ENCODE measurements at regions not wholly inside any gene's neighbourhood (a gene's known extent, or its start where the extent isn't known, plus 50 kb on each side); places are given as distances from the start of the nearest gene placed in this dataset.
"Not testable (repeated sequence)": the region's sequence is repeated elsewhere in the genome, so short reads cannot be mapped to it uniquely, and the experiment has no call there.

DNA sequence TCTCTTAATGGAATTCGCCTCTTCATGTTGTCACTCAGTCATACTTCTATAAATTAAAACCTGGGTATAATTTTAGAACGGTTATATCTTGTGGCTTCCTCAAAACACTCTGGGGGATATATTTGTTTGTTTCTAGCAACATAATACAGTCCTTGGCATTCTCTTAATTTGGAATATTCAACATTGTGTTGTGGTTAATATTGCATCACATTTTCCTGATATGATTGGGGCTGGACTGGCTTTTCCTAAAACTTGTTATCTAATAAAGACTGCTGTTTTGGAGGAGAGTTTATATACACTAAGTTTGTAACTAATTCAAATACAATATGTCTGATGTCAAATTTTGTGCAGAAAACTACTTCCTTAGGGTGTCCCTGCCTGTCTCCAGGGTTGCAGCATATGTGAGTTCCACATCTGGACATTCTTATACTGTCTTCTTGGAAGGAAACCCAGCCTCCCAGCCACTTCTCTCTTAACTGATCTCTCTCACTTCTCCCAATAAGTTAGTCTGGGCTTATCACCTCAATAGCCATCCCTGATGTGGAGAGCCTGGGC, 892.6 kb downstream of the MRPL39 start:
- no peak for DNase-seq

DNA sequence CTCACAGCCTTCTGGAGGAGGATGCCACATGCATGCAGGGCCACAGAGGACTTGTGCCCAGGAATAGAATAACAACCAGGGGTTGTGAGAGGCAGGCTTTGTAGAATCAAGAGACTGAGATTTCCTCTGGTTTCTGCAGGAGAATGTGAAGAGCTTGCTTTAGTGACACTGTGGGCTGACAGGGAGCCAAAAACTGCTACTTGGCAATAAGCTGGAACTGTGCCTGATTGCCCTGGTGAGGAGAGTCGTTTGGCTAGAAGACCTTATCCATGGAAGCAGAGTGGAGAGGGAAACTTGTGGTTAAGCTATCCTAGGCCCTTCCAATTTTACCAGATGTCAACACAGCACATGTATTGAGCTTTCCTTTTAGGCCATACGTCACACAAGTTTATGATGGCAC, 902.1 kb downstream of the MRPL39 start:
- DNase-seq = no peak

DNA sequence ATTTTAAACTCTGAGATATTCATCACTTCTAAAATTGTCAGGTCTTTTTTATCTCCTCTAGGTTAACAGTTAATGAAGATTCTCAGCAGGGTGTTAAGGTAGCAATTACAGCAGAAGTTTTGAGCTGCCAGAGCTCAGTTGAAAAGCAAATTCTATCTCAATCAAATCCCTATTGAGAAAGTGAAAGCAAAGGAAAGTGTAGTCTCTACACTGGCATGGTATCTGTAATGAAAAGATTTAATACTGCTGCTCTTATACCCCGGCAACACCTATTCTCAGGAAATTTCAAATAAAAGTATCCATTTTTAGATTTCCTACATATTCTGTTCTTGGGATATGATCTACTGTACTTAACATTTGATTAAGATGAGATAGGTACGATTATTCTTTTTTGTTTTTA, 913.5 kb downstream of the MRPL39 start:
- no peak for DNase-seq

DNA sequence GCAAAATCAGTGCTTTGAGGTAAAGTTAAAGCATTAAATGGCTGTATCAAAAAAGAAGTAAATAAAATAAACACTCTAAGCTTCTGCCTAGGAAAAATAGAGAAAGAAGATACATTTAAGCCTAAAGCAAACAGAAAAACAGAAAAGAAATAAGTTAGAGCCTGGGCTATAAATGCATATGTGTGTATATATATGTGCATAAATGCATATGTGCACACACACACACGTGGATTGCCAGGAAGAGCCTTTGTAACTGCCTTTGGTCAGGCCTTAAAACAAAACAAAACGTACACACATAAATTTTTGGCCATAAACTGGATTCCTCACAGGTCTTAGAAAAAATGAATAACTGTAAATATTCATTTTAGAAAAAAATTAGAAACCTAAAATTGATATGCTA, 925.8 kb downstream of the MRPL39 start:
- no peak for DNase-seq

DNA sequence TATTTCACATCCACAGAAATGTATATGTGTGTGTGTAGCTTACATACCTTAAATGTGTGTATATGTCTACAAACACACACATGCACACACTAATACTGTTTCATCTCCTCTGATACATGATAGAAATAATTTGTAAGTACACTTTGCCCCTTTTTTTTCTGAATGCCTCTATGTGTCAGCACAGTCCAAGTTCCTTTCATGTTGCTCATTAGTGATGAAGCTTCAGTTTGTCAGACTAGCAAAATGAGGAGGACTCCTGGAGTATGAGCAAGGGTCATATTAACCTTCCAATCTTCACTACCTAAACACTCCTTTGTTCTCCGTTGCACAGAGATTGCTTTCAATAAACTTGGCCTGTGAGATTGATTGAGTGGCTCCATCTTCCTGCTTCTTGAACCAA, 935.4 kb downstream of the MRPL39 start:
- no peak for DNase-seq

DNA sequence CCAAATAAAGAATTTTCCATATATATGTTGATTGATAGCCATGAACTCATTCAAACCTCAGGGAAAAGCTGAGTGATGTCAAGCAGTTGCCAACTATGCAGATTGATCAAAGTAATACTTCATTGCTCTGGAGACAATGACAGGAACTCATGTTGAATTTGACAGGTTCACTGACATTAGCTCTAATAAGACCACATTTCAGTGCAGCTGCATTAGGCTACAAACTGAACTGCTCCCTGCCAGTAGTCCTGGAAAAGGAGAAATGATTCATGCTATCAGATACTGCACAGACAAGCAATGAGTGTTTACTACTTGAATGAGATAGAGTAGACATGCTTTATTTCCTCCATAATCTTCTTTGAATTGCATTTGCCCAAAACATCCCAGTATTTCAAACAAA, 948.4 kb downstream of the MRPL39 start:
- DNase-seq = no peak

DNA sequence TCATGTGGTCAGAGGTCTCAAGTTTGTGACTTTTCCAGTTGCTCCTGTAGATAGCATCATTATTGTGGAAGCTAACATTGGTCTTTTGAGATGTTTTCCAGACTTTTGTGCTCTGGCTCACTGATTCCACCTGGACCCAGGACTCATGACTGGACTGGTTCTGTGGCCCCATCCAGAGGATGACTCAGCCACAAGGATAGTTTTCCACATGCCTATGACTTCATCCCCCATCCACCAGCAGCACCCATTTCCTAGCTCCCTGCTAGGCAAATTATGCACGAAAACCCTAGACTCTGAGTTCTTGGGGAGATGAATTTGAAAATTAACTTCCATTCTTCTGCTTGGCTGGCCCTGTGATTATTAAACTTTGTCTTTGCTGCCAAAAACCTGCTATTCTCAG, 949.3 kb downstream of the MRPL39 start:
- DNase-seq = no peak

DNA sequence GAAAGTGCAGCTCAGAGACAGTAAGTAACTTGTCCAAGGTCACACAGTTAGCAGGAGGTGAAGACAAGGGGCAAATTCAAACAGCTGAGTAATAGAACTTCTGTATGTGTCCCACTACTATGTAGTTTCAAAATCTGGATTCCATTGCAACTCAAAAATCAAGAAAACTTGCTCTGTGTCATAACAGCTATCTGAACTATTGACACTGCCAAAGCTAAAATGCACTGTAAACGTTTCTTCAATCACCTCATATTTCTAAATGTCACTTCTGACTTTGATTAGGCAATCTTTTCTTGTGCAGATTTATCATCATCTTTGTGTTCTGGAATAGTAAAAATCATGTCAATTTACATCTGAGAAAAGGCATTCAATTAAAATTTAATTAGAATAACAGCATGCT, 957.6 kb downstream of the MRPL39 start:
- DNase-seq = no peak

DNA sequence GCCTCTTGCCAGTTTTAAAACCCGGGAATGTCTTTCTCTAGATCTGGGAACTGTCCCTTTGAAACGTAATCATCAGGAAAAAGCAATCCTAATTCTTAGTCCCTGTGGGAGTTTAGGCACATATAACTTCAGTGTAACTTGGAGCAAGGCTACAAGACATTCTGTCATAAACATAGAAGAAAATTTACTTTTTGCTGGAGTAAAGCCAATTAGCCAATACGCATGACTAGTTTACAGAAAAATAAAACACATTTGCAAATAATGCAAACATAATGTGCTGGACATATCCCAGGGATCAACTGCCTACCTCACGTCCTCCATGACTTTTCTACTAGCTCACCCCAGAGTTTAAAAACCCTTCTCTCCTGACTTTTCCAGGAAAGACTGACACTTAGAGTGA, 970.6 kb downstream of the MRPL39 start:
- DNase-seq = no peak

DNA sequence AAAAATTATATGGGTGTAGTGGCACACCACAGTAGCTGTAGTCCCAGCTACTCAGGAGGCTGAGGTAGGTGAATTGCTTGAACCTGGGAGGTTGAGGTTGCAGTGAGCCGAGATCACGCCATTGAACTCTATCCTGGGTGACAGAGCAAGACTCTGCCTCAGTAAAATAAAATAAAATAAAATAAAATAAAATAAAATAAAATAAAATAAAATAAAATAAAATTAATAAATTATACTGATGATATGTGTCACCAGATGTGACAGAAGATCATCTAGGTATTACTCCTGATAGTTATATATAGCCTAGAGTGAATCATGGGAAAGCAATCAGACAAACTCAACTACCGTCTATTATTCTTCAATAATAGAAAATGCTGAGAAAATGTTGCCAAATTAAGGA, 972.5 kb downstream of the MRPL39 start:
- DNase-seq = no peak

DNA sequence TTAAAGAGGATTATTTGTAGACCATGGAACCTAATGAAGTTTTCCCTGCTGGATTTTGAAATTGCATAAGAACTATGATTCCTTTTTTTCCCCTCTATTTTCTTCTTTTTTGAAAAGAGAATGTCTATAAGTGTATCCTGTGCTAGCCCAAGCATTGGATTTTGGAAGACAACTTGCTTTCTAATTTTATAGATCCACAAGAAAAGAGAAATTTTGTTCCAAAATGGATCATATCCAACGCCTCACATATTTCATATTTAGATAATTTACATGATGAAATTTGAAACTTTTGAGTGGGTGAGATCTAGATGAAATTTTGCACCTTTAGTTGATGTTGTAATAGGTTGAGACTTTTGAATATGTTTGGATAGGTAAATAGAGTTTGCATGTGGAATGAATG, 978.7 kb downstream of the MRPL39 start:
- DNase-seq = no peak

DNA sequence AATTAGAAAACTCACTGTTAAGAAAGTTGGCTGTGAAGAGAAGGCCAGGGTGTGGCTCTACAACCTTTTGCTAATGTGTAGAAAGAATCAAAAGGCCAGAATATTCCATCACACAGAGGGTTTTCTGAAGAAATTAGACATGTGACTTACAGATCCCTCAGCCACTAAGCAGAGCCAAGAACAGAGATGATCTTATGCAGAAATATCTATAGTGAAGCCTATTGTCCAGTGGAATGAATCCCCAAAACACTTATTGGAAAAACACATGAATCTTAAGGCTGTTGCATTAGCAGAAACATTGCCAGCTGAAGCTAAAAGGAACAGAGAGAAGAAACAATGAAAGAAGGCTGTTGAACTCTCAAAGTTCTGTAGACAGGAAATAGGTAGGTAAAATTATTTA, 979.2 kb downstream of the MRPL39 start:
- DNase-seq = no peak

DNA sequence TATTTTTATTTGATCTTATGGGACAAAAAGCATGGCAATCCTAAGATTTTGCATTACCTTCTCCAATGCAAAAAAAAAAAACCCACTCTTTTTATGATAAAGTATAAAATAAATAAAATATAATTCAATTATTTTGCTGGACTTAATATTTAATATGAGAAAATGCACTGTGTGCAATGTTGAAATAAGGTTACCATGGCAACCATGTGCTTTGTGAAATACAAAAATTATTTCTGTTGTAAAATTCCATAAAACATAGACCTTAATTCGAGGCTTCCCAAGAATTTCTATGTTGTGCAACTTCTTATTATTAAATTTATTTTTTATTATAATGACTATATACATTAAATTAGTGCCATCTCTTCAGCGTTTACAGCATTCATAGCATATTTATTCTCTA, 989.5 kb downstream of the MRPL39 start:
- no peak for DNase-seq

DNA sequence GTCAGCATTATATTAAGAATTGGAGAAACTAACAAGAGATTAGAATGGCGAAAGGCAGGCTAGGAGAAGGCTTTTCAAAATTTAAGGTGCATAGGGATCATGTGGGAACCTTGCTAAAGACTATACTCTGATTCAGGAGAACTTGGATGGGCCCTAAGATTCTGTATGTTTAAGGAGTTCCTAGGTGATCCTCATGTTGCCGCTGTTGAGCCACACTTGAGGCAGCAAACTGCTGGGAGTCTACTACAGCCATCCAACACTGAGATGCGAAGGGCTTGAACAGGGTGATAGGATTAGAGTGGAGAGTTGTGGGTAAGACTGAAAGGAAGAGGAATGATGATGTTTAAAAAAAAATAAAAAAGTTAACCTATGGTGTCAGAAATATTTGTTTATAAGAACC, 1013.2 kb downstream of the MRPL39 start:
- no peak for DNase-seq

DNA sequence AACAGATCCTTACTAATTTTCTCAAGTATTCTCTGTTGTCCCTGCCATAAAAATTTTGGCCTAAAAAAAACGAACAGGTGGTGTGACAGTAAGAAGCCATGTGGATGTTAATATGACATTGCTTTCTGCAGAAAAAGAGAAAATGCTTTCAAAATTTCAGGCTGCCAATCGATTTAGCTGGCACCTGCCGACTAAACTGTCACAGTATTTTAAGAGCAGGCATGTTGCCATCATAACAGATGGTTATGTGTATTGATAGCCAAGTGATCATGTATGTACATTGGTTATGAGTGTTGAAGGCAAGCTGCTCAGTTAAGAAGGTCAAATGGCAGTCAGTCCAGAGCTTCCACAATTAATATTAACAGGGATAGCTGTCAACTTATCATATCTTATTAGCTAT, 1017.0 kb downstream of the MRPL39 start:
- no peak for DNase-seq

DNA sequence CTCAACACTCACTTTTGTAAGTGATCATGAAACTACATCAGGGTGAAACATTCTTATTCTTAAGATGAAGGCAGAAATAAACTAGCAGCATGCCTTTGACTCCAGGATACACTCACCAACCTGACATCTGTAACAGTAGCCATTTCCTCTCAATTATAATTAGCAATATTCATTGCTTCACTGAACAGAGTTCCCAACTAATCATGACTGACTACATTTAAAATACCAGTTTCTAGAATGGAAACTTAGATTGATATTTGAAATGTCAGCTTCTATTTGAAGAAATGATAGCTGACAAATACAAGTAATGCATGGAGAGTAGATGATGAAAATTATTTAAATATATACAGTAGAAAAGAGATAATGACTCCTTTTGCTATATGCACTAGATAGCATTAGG, 1023.8 kb downstream of the MRPL39 start:
- no peak for DNase-seq

DNA sequence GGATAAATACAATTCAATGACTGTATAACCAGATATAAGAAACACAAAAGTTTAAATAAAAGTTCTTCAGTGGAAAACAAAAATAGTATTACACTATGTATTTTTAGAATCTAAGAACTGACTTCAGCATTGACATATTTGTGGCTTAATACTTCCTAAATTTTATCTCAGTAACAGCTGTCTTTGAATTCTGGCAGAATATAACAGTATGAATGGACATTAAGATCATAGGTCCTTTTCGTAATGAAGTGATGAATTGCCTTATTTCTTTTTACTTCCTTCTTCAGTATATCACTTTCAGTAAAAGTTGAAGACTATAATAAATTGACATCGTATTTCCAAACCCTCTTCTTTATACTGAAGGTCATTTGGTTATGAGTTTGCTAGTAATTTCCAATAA, 1030.0 kb downstream of the MRPL39 start:
- no peak for DNase-seq

DNA sequence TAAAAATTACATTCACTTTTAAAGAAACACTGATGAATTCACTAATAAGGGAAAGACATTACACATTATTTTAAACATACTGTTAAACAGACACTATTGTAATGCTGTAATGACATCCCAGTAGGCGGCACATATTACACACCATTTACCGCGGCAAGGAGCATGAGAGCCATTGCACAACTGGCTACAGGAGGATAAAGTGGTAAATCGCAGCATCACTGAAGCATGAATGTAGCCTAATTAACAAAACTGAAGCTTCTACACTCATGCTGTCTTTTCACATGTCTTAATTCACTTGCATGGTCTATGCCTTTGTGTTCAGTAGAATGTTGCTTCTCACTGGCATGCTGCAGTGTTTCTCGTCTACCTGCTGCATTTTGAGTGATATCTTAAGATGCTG, 1046.0 kb downstream of the MRPL39 start:
- DNase-seq = no peak

DNA sequence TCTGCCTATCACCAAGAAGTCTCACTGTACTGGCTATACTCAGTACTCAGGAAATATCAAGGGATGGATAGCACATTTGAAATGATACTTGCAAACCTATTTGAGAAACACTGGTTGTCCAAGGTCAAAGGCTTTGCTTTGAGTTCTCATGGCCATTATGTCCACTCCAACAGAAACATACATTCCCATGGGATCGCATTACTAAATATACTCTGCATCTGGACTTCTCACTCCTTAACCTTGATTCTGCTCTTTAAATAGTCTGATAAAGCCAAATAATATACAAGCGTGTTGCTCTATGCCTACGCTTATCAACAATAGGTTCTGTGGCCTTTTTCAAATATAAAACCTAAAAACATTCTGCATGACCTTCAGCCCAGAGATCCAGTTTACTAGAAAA, 1054.8 kb downstream of the MRPL39 start:
- no peak for DNase-seq

DNA sequence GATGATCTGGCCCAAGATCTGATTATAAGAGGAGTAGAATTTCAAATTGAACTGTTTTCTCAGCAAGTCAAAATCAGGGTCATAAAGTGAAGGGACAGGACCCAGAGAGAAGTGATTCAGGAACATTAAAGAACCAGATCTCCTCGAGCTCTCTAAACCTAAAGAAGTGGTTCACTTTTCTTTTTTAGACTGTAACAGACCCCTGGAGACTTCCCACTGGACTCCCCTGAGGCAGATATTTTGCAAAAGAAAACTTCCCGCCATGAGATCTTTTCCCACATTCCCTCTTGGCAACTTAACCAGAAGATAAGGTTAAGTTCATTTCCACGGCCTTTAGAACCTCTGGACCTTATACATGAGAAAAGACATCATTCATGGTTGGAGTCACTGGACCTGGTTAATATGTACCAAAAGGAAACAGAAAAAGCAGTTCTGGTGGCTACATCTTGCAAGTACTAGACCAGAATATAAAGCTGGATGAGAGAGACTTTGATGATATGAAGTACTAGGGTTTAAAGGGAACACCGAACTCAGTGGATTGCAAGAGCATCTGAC, 1061.4 kb downstream of the MRPL39 start:
- no peak for DNase-seq

DNA sequence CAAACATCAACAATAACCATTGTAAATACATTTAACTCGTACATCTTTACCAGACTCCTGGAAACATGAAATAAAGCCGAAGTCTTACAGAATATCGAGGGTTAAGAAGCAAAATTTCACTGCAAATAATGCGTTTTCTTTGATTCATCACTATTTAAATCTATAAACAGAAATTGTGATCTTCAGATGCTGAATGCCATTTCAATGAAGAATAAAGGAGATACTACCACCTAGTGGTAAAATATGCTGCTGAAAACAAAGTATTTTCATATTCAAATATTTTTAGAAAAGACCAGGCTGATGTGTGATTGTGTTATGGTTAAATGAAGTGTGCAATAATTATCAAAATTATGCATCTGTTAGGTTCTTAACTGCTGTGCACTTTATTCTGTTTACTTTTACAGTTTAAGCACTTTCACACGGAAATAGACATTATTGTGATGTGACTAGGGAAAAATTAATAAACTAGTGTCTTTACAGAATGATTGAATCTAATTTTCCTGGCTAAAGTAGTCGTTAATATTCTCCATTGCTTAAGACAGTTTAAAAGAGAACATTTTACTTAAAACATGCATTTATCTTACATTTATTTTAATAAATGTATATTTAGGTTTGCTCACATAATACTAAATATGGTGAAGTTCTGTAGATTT, 1093.1 kb downstream of the MRPL39 start:
- DNase-seq = no peak

DNA sequence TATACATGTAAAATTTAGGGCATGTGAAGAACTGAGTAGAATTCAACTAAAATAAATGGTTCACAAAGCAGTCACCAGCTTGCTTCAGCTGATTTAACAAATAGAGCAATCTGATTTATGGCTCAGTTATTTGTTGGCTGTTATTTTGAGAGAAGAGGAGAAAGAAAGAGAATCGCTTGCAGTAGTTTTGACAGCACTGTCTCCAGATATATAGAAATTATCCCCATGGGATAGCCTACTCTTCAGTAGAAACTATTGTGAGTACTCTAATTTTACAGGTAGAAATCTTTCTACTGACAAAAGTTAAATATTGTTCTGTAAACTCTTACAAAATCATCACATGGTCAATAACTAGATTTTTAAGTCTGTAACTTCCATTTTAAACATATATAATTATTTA, 1098.2 kb downstream of the MRPL39 start:
- DNase-seq = no peak

DNA sequence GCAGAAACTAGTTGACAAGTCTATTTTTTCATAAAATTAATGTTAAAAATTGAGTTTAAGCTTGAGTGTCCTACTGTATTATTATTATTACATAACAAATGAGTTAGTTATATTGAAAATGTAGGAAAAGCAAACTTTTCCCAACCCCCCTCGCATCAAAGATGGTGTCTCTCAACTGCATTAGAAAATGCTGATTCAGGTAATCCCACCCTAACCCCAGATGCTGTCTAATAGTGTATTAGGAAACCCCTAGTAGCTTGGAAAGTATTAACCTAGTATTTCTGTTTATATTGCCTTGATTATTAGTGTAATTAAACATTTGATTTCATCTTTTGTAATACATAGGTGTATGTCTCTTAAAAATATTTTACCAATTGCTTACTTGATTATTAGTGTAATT, 1120.3 kb downstream of the MRPL39 start:
- DNase-seq = no peak

DNA sequence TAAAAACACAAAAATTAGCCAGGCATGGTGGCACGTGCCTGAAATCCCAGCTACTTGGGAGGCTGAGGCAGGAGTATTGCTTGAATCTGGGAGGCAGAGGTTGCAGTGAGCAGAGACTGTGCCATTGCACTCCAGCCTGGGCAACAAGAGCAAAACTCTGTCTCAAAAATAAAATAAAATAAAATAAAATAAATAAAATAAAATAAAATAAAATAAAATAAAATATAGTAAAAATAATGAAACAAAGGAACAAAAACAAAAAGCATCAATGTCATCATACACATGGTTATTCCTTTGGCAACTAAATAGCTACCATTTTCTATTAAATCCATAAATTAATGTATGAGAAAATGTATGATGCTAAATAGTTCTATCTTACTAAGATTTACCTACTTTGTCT, 1123.9 kb downstream of the MRPL39 start:
- not testable (repeated sequence) for DNase-seq

DNA sequence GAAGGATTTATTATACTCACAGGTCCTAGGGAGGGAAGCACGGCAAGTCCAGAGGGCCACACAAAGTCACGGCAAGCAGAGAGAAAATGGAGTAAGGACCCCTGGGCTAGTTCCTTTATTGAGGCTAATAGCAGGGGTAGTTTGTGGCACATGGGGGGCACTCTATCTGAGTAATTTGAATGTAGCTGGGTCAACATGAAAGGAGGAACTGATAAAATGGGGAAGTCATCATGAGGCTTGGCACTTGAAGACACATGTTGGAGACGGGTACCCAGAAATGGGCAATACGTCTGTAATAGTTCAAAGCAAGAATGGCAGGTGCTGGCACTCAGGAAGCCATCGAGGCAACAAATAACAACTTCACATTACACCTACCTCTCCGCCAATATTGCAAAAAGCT, 1136.4 kb downstream of the MRPL39 start:
- DNase-seq = no peak
